SK-N-MC (cell line): ENCODE measurements at regions not wholly inside any gene's neighbourhood (a gene's known extent, or its start where the extent isn't known, plus 50 kb on each side); places are given as distances from the start of the nearest gene placed in this dataset.

Experiments
- EZH2 ChIP-seq: fragments of 200-600 bp; sonication (generic); IDR thresholded peaks from one replicate; pipeline ENCODE4 v1.6.1; 2017; ENCODE audit warnings: antibody characterized with exemption
- FOXP2 ChIP-seq: optimal IDR thresholded peaks from 2 replicates; pipeline ENCODE3; 2011; ENCODE audit warnings: mild to moderate bottlenecking, moderate library complexity; ENCODE audit not compliant: insufficient read depth; ENCODE audit errors: extremely low read length, control extremely low read depth
- POLR2AphosphoS5 ChIP-seq: IDR thresholded peaks from 2 replicates; pipeline ENCODE4 v1.6.1; 2012; ENCODE audit warnings: mild to moderate bottlenecking, low read depth, low read length, borderline replicate concordance

GRCh38 chr15:69859866-69860265 lies 237.9 kb downstream of the TLE3 start:
- TF ChIP-seq POLR2AphosphoS5 (no peak), EZH2 (no peak), FOXP2 (no peak)
